Skin of body (tissue), 1 donor: ENCODE measurements at regions not wholly inside any gene's neighbourhood (a gene's known extent, or its start where the extent isn't known, plus 50 kb on each side); places are given as distances from the start of the nearest gene placed in this dataset.
"Not testable (repeated sequence)": the region's sequence is repeated elsewhere in the genome, so short reads cannot be mapped to it uniquely, and the experiment has no call there.

ENCODE experiments used
- DNase-seq: peaks from one replicate; lab custom pipeline; 2025; lab: John Stamatoyannopoulos, UW

DNA sequence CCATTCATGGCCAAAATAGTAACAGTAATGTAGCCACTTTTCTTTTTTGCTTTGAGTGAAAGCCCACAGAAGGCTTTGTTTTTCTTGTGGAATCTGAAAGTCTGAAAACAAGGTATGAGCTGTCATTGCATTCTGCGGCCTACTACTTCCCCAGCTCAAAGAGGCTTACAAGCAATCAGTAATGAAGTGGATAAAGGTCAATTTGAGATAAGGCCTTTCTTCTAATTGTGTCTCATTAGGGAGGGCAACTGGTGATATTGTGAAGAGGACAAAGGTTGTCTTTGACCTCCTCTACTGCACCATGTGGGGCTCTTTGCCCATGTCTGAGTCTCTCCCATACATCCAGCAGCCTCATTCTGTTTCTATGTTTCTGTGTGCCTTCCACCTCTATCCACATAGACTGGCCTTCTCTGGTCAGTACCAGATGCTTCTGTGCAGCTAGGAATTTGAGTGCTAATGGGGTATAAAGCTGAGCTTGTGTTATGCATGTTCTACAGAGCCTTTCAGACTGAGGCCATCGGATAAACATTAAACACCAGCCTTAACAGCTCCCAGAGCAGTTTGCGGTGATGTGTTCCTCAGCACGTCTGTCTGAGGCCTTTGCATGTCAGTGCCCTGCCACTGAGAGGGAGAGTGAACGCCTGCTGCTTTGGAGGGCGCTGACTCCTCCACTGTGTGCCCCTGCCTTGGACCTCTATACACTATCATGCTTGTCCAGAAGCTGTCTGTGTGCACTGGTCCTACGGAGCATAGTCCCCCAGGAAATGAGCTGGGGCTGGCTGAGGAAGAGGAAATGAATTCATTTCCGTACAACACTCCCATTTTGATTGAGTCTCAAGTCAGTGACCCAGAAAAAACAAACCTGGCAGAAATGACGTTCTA is 80.2 kb downstream of the SH2D1A start:
- DNase-seq = no peak

DNA sequence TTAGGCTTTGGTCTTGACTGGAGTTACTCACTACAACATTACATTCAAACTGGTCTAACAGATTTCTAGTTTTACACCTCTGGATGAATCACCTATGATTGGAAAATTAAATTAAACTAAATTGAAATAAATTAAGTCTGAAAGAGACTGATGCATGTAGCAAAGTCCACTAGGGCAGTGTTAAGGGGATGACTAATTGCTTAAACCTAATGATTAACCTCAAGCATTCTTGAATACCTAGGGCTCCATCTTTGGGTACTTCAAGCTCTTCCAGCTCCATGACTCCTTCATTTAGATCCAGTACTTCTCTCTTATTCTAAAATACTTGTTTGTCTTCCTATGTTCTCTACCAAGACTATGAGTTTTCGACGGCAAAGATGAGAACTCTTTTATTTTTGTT is 86.8 kb downstream of the SH2D1A start:
- no peak for DNase-seq

DNA sequence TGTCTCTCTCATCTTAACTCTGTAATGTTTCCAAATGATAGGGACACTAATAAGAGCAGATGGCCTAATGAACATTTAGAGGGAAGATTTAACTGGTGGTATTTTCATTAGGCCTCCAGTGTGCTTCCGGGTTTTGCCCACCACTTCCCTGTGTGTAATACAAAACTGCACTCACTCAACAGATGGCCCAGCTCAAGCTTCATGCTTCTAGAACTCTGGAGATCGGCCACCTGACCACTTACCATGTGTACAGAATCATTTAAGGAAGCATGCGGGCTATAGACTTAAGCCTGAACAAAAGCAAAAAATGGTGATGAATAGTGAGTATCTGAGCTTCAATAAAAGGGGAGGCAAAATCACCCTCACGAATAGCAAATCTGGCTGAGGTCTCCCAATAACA is 89.3 kb downstream of the SH2D1A start:
- no peak for DNase-seq

DNA sequence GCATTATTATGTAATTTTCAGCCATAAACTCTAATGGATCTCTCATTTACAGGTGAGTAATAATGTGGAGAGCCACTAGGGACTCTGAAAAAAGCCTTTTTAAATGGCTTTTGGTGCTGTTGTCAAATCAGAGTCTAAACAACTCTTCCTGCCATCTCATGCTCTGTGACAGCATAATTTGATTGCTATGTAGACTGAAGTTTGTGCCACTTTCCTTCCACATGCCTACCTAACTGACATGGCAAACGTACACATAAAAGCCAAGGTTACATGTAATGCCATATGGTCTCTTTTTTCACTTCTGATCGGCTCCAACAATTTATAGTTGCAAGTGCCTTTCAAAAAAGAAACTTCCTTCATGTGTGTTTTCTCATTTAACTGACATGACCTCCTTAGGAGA is 94.3 kb downstream of the SH2D1A start:
- no peak for DNase-seq

DNA sequence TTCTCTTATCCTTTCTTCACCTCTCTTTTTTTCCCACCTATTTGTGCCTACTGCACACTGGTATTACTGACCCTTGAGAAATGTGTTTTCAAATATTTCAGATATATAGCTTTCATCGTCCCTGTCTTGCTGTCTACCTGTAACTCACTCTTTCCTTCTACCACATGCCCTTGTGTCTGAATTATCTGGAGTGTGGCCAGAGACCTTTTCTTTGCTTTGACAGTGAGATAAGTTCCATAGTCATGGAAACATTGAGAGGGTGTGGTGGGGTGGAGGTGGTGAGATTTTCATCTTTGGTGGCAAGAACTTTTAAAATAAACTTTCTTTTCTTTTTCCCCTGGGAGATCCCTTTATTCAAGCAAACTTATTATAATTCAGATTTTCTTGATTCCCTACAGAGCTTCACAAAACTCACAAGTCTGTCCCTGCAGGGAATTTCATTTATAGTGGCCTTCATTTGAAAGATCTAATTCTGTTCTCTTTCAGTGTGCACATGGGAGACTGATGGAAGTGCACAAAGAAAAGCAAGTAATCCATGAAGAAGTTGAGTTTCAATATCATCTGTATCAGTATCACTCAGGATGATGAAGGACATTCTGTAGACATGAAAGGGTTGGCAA is 95.7 kb downstream of the SH2D1A start:
- DNase-seq = no peak

DNA sequence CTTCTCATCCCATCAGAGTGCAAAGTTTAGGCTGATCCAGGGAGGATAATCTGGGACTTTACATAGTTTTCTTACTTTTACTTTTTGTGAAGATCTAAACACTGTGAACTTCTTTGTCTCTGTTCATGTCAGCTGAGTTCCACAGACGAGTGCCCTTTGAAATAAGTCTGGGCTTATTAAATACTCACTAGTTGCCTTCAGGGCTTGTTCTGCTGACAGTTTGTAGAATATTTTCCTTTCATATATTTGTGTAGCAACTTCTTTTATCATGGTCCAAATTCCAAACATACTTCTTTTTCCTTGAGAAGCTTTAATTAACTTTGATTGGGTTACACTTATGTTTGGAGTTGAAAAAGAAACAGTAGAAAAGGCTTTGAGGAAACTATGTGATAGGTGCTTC is 109.6 kb downstream of the SH2D1A start:
- no peak for DNase-seq

DNA sequence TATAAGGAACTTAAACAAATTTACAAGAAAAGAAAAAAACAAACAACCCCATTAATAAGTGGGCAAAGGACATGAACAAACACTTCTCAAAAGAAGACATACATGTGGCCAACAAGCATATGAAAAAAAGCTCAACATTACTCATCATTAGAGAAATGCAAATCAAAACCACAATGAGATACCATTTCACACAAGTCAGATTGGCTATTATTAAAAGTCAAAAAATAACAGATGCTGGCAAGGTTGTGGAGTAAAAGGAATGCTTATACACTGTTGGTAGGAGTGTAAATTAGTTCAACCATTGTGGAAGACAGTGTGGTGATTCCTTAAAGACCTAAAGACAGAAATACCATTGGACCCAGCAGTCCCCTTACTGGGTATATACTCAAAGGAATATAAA is 113.5 kb downstream of the SH2D1A start:
- DNase-seq = not testable (repeated sequence)

DNA sequence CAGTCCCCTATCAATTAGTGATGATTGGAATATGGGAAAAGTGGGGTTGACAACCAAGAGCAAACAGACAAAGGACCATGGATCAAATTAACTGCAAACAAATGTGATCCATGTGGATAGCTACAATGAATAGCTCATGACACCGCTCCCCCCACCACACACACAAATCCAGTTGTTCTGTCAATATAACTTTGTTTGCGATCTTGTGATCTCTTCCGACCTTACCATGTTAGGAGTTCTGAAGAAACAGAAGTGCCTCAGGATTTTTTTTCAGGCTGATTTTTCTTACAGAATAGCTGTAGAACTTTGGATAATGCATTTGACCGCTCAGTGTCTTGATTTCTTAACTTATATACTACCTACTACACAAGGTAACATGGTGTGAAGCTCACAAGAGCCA is 116.6 kb downstream of the SH2D1A start:
- no peak for DNase-seq

DNA sequence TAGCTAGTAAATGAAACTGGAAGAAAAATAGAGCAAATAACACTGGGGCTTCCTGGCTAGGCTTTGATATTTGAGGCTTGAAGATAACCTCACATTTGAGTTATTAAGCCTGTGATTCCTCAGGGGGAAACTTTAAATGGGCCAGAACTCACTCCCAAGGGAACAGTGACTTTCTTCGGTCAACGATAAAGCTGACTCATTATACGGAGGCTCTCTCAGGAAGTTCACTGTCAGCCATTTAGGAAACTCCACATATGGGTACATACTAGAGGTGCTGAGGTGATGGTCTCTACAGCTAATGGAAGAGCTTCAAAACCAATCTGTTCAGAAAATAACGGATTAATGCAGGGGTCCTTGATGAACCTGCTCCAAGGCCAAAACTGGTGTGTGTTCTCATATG is 120.8 kb downstream of the SH2D1A start:
- DNase-seq = no peak

DNA sequence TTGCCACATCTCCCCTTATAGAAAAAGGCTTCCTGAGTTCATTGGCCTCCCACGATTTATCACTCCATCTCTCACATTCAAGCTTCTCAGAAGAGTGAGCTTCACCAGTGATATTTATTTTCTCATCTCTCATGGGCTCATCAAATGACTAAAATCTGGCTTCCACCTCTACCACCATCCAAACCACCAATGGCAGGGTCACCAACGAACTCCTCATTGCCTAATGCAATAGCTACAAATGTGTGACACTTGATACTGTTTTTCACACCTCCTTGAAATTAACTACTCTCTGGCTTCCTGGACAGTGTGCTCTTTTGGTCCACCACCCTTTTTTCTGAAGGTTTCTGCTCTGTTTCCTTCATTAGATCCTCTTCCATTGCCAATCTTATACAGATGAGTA is 129.0 kb downstream of the SH2D1A start:
- DNase-seq = no peak

DNA sequence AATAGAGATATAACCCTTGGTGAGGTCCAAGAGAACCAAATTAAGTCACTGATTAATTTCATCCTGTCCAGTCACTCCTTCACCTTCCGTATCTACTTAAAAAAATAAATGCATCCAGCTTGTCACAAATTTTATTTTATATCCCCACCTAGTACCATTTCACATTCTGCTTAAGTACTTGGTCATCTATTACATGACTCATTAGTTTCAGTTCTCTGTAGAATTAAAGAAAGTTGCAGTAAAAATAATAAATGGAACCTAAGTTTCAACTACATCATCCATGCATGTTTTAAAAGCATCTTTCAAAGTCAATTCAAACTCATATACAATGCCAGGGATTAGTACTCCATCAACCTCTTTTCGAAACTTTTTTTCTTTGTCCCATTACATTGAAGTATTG is 130.2 kb downstream of the SH2D1A start:
- no peak for DNase-seq

DNA sequence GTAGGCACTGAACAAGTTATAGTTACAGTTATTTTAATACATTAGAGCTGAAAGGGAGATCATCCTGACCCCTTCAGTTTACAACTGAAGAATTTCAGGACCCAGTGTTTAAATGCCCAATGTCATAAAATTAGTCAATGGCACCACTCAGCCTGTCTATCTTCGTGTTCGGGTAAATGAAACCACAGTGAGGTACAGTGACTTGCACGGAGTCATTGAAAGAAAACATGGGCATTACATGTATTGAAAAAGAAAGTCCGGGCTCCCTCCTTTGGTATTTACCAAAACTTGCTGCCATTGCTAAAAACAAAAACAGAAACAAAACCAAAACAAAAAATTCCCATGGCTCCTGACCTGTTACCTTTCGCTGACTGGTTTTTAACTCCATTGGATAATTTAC is 131.7 kb downstream of the SH2D1A start:
- DNase-seq = no peak

DNA sequence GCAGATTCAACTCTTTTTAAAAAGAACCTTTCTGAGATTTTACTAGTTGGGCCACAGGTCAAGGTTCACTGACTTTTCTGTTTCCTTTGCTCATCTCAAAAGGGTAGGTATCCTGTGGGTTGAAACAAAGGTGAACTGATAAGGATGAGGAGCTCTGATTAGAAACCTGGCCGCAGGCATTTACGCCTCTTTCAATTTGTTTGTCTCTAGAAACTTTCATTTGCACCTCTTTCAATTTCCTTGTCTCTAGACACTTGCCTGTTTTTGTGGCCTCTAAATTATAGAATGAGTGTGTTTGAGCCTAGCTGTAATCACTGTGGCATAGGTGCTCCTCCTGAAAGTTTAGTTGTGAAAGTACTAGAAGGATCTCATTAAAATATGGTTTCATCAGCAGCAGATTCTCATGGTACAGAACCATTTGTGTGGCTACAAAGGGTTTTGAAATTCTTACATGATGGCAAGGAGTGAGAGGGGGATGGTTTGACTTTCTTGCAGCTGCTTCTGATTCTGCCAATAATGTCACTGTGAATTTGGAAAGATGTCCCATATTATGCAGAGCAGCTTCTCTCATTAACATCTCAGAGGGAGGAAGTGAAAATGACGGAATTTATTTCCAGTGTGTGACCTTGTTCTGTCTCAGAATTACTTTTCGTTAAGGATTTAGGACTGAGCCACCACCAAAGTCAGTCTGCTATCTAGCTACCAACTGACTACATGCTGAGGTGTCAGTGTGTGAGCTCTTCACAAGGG is 142.2 kb downstream of the SH2D1A start:
- no peak for DNase-seq

DNA sequence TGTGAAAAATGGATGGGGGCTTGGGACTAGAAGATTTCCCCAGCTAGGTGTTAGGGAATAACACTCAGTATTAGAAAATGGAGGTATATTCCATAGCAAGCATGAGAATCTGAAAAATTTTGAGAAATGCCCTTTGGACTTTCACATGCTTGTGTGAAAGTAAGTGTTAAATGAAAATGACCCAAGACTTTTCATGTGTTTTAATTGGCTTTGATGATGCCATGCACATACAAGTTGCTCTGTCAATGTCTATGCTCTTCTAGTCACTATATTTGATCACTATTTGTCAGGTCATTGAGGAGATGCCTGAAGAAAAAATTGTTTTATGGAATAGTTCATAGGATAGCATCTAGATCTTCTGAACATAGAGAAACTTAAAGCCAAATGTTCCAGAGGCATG is 147.6 kb downstream of the SH2D1A start:
- DNase-seq = no peak

DNA sequence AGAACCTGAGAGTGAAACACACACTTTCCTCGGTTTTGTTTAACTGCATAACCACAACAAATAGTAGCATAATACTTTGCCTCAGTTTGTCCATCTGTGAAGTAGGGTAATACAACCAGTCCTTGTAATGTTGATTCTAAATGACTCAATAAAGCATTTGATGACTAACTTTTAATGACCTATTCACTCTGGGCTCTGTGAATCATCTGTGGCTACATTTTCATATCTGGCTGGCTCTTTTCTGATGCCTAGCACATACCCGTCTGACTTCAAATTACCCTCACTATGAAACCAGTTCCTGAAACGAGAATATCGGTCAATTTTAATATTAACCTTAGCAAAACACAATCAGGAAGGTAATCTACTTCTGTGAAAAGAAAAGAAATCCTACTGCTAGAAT is 151.0 kb downstream of the SH2D1A start:
- no peak for DNase-seq

DNA sequence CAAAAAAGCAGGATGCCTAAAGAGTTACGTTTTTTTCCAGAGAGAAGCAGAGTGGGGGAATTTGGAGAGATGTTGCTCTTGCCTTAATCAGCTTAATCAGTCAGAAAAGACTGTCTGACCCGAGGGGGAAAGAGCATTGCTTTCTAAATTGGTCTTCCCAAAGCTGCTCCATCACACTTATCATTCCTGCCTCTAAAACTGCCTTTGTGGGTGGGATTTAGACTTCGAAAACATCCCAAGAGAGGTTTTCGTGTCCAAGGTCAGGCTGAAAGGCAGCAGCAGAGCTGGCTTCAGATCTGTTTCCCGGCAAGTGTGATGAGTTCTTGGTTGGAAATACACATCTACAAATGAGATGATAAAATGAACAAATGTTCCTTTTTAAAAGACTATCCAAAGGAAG is 155.2 kb downstream of the SH2D1A start:
- DNase-seq = peak; percentile 4

DNA sequence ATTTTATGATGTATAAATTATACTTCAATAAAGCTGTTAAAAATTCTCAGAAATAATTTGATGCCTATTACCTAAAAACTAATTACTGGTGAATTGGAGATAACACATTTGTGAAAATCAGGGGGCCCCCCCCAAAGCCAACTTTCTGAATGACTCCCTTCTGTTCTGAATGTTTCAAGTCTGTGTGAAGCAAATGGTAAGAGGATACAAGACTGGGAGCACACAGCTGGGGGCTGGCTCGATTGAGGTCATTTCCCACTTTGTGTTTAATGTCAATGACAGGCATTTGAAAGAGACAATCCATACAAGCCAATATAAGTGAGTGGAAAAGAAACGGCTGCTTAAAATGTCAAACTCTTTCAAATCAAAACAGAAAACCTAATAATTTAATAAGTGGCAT is 155.8 kb downstream of the SH2D1A start:
- DNase-seq = no peak

DNA sequence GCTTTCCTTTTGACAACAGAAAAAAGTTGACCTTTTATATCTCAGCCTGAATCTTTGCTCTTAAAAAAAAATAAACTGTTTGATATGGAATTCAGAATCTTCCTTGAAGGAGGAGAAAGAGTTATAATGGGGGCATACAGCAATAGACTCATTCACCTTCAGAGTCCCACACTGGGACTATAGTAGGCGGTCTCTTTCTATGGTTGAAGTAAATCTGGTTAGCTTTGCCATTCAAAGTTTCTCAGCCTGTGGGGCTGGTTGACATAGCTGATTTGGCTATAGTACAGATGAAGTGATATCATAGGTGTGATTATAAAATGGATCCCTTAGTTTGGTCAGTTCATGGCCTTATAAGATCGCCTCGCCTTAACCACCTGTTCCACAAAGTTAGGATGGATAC is 156.2 kb downstream of the SH2D1A start:
- no peak for DNase-seq

DNA sequence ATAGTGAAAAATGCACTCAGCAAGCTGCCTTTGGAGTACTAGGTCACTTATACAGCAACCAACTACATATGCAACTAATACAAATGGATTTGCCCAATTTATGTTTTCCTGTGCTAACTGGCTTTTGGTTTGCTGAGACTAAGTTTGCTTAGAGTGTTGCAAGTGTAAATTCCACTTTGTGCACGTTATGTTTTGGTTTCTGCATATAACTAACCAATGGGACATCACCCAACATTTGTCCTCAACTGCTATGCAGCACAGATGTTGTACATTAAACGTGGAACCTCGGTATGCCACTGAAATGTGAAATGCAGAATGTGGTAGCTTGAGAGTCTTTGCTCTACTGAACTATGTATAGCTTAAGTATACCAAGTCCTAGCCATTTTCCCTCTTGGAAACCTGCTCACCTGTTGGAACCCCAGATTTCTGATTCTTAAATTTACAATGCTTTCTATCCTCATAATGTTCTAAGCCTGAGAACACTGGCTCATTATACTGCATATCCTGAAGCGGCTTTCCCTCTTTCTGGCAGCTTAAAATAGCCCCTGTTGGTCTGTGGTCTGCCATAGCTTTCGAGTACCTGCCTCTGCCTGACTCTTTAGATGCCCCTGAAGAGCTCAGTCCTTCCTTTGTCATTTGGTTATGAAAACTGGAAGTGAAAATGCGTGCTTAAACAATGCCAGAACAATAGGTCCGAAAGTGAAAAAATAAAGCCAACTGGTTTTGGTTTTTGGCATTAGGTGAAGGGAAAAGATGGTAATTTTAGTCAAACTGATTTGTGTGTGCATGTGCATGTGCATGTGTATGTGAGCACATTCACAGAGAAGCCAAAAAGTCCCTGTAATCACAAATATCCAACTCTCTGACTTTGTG is 158.0 kb downstream of the SH2D1A start:
- peak; percentile 69 for DNase-seq

DNA sequence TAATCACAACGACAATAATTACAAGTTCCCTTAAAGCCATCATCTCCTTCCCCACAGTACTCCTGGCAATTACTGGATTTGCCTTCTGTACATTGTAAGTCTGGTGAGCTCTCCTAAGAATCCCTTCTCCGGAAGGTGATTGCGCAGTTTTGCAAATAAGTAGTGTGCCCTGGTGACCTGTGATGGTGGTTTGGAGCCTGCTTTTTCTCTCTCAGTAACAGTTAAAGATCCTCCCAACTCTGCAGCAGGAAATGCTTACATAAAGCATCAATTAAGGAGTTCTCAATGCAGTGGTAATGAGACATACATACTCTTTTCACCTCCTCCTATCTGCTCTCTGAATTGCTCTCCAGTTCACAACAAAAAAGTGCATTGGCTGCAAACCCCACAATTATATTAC is 159.7 kb downstream of the SH2D1A start:
- no peak for DNase-seq

DNA sequence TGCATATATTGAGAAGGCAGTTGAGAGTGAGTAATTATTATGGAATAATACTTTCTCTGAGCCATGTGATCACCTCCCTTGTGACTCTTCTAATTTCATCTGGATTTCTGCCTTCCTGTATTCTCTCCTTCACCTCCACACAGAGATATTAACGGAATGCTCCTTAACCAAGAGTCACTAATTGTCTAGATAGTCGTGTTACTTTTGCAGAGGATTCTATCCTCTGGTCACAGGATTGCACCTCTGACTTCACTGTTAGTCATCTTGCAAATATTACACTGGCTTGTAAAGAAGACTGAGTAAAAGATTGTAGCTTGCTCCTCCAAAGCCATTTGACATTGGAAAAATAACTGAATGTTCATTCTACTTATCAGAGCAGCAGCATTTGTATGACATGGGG is 160.9 kb downstream of the SH2D1A start:
- DNase-seq = no peak

DNA sequence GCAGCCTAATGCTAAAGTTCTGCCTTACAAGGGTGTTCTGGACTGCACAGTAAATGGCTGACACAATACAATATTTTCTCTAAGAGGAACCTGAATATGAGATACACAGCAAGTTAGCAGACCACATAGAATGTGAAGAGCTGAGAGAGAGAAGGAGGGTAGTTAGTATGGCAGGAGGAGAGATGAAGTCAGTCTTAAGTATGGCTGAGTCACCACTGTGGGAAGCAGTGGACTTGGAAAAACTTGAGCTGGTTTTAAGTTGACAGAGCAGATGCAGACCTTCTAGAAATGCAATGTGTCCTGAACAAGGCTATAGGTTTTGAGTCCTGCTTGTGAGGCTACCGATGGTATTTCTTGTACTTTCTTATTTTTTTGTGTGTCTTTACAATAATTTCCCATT is 172.5 kb downstream of the SH2D1A start:
- no peak for DNase-seq
